ENCODE measurements at regions not wholly inside any gene's neighbourhood (a gene's known extent, or its start where the extent isn't known, plus 50 kb on each side); places are given as distances from the start of the nearest gene placed in this dataset.

DNA sequence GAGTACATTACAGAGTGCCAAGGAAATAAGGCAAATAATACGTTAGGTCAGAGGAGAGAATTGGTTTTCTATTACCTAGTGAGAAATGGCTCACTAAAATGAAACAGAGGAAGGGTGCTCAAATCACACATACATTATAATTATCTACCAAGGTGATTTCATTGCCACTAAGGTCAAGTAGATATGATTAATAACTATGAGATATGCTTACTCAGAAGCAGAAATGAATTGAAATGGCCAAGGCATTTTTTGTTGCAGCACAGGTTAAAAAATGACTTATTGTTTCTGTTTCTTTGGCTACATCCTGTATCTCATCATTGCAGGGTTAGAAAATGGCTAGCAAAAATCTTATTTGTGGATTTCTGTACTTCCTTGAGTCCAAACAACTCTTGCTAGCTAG, 154.5 kb upstream of the GORAB start:
- TF ChIP-seq, protein P1, sequence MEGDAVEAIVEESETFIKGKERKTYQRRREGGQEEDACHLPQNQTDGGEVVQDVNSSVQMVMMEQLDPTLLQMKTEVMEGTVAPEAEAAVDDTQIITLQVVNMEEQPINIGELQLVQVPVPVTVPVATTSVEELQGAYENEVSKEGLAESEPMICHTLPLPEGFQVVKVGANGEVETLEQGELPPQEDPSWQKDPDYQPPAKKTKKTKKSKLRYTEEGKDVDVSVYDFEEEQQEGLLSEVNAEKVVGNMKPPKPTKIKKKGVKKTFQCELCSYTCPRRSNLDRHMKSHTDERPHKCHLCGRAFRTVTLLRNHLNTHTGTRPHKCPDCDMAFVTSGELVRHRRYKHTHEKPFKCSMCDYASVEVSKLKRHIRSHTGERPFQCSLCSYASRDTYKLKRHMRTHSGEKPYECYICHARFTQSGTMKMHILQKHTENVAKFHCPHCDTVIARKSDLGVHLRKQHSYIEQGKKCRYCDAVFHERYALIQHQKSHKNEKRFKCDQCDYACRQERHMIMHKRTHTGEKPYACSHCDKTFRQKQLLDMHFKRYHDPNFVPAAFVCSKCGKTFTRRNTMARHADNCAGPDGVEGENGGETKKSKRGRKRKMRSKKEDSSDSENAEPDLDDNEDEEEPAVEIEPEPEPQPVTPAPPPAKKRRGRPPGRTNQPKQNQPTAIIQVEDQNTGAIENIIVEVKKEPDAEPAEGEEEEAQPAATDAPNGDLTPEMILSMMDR (IDR thresholded peaks at IDR 0.05) = no peak
- no peak for TF ChIP-seq POLR2A (IDR thresholded peaks at IDR 0.05)
